ENCODE measurements at regions not wholly inside any gene's neighbourhood (a gene's known extent, or its start where the extent isn't known, plus 50 kb on each side); places are given as distances from the start of the nearest gene placed in this dataset.

- Histone ChIP-seq H4K20me1 (ENCODE audit: insufficient read depth) (no peaks in the 10 kb centered on the region), H3K4me1 (ENCODE audit: insufficient read depth) (no peaks in the 10 kb centered on the region), H3K79me2 (ENCODE audit: insufficient read depth) (no peaks in the 10 kb centered on the region), H3K9ac (no peak overlapping the region), H3K4me3 (no peak overlapping the region), H2AFZ (no peak overlapping the region), H3K9me3 (ENCODE audit: low read depth) (no peaks in the 10 kb centered on the region), H3K9me2 (ENCODE audit: insufficient read depth) (no peaks in the 10 kb centered on the region), H3K36me3 (ENCODE audit: low read depth) (no peaks in the 10 kb centered on the region), H3F3A (ENCODE audit: insufficient read depth) (no peaks in the 10 kb centered on the region), H3K27ac (no peak overlapping the region), H3K27me3 (replicated peaks; ENCODE audit: insufficient read depth) (no peaks in the 10 kb centered on the region; the same call in 1 of the 2 replicates), H3K4me2 (ENCODE audit: unreplicated experiment) (no peak overlapping the region)
- TF ChIP-seq EZH2 (IDR thresholded peaks at IDR 0.05; ENCODE audit: insufficient read depth, poor library complexity, severe bottlenecking), result no peak
- TF ChIP-seq EZH2phosphoT487 (IDR thresholded peaks at IDR 0.05; ENCODE audit: insufficient read depth, low read depth), result no peak
- 19 to 20% methylated on average over 5 of the region's 5 CpGs for WGBS, 2 experiments (ENCODE audit: low coverage in 1 of 2, low lambda C conversion rate in 2 of 2, missing lambda C conversion rate in 2 of 2)
- DNase-seq, result no peak
- in situ Hi-C loops (cut with MboI), result no loop called here
Measured at GRCh38 chr17:34733333-34733732, 154.0 kb downstream of the TMEM132E start.

- Histone ChIP-seq H2AFZ (no peak overlapping the region), H3K9me2 (ENCODE audit: insufficient read depth) (no peaks in the 10 kb centered on the region), H4K20me1 (ENCODE audit: insufficient read depth) (no peaks in the 10 kb centered on the region), H3K9me3 (ENCODE audit: low read depth) (no peaks in the 10 kb centered on the region), H3K79me2 (ENCODE audit: insufficient read depth) (no peaks in the 10 kb centered on the region), H3K4me3 (no peak overlapping the region), H3K9ac (no peak overlapping the region), H3K27ac (no peak overlapping the region), H3F3A (ENCODE audit: insufficient read depth) (no peaks in the 10 kb centered on the region), H3K36me3 (ENCODE audit: low read depth) (no peaks in the 10 kb centered on the region), H3K4me1 (ENCODE audit: insufficient read depth) (no peaks in the 10 kb centered on the region), H3K27me3 (replicated peaks; ENCODE audit: insufficient read depth) (no peaks in the 10 kb centered on the region; the same call in 1 of the 2 replicates), H3K4me2 (ENCODE audit: unreplicated experiment) (no peak overlapping the region)
- no peak for DNase-seq
- 32 to 36% methylated on average over 3 of the region's 3 CpGs for WGBS, 2 experiments (ENCODE audit: low coverage in 1 of 2, low lambda C conversion rate in 2 of 2, missing lambda C conversion rate in 2 of 2)
- TF ChIP-seq EZH2 (IDR thresholded peaks at IDR 0.05; ENCODE audit: insufficient read depth, poor library complexity, severe bottlenecking) (no peak), EZH2phosphoT487 (IDR thresholded peaks at IDR 0.05; ENCODE audit: insufficient read depth, low read depth) (no peak)
- in situ Hi-C loops (cut with MboI), result no loop called here
Measured at GRCh38 chr17:34730816-34731215, 151.4 kb downstream of the TMEM132E start.

- H4K20me1 ChIP-seq (ENCODE audit: insufficient read depth), result no peaks in the 10 kb centered on the region
- no peak overlapping the region for H3K9ac ChIP-seq
- in situ Hi-C loops (cut with MboI), result no loop called here
Measured at GRCh38 chr17:34728771-34729310, 149.5 kb downstream of the TMEM132E start.

GRCh38 chr17:34727601-34728000 lies 148.2 kb downstream of the TMEM132E start:
- no peaks in the 10 kb centered on the region for H3K9me3 ChIP-seq (ENCODE audit: low read depth)
- no peak overlapping the region for H3K27ac ChIP-seq
- no peaks in the 10 kb centered on the region for H3F3A ChIP-seq (ENCODE audit: insufficient read depth)
- H3K27me3 ChIP-seq (replicated peaks; ENCODE audit: insufficient read depth), result no peaks in the 10 kb centered on the region; the same call in 1 of the 2 replicates
- no peaks in the 10 kb centered on the region for H3K36me3 ChIP-seq (ENCODE audit: low read depth)
- no peaks in the 10 kb centered on the region for H3K9me2 ChIP-seq (ENCODE audit: insufficient read depth)
- no peaks in the 10 kb centered on the region for H3K79me2 ChIP-seq (ENCODE audit: insufficient read depth)
- no peak overlapping the region for H3K9ac ChIP-seq
- no peak for TF ChIP-seq EZH2 (IDR thresholded peaks at IDR 0.05; ENCODE audit: insufficient read depth, poor library complexity, severe bottlenecking)
- TF ChIP-seq EZH2phosphoT487 (IDR thresholded peaks at IDR 0.05; ENCODE audit: insufficient read depth, low read depth), result no peak
- no peaks in the 10 kb centered on the region for H3K4me1 ChIP-seq (ENCODE audit: insufficient read depth)
- no peak overlapping the region for H2AFZ ChIP-seq
- no peak for DNase-seq
- H3K4me3 ChIP-seq, result no peak overlapping the region
- H4K20me1 ChIP-seq (ENCODE audit: insufficient read depth), result no peaks in the 10 kb centered on the region
- 25 to 34% methylated on average over 6 of the region's 6 CpGs for WGBS, 2 experiments (ENCODE audit: low coverage in 1 of 2, low lambda C conversion rate in 2 of 2, missing lambda C conversion rate in 2 of 2)
- H3K4me2 ChIP-seq (ENCODE audit: unreplicated experiment), result no peak overlapping the region
- in situ Hi-C loops (cut with MboI), result no loop called here

More at GRCh38 chr17:34728771-34729310, 149.5 kb downstream of the TMEM132E start:
- no peak for TF ChIP-seq EZH2phosphoT487 (IDR thresholded peaks at IDR 0.05; ENCODE audit: insufficient read depth, low read depth)
- no peak for TF ChIP-seq EZH2 (IDR thresholded peaks at IDR 0.05; ENCODE audit: insufficient read depth, poor library complexity, severe bottlenecking)
- Histone ChIP-seq H3K4me3 (no peak overlapping the region), H3K36me3 (ENCODE audit: low read depth) (no peaks in the 10 kb centered on the region), H3K4me2 (ENCODE audit: unreplicated experiment) (no peak overlapping the region), H3K4me1 (ENCODE audit: insufficient read depth) (no peaks in the 10 kb centered on the region), H3K27ac (no peak overlapping the region), H3F3A (ENCODE audit: insufficient read depth) (no peaks in the 10 kb centered on the region), H2AFZ (no peak overlapping the region), H3K79me2 (ENCODE audit: insufficient read depth) (no peaks in the 10 kb centered on the region), H3K27me3 (replicated peaks; ENCODE audit: insufficient read depth) (no peaks in the 10 kb centered on the region; the same call in 1 of the 2 replicates), H3K9me3 (ENCODE audit: low read depth) (no peaks in the 10 kb centered on the region), H3K9me2 (ENCODE audit: insufficient read depth) (no peaks in the 10 kb centered on the region)
- 58 to 65% methylated on average over 10 of the region's 10 CpGs for WGBS, 2 experiments (ENCODE audit: low coverage in 1 of 2, low lambda C conversion rate in 2 of 2, missing lambda C conversion rate in 2 of 2)
- DNase-seq, result no peak
